ENCODE measurements at regions not wholly inside any gene's neighbourhood (a gene's known extent, or its start where the extent isn't known, plus 50 kb on each side); places are given as distances from the start of the nearest gene placed in this dataset.

GRCh38 chr1:220344745-220345144 lies 72.5 kb upstream of the RAB3GAP2 start:
- no peak for TF ChIP-seq CTBP1 (IDR thresholded peaks at IDR 0.05; ENCODE audit: borderline replicate concordance)
- TF ChIP-seq FOXM1 (IDR thresholded peaks at IDR 0.05; ENCODE audit: borderline replicate concordance) = no peak
- TF ChIP-seq L3MBTL2 (conservative IDR thresholded peaks at IDR 0.05) = no peak
- no peak for TF ChIP-seq ELF4 (IDR thresholded peaks at IDR 0.05)
- TF ChIP-seq SP1 (IDR thresholded peaks at IDR 0.05) = no peak
- no peak for TF ChIP-seq SUZ12 (IDR thresholded peaks at IDR 0.05)
- no peak for TF ChIP-seq PKNOX1 (IDR thresholded peaks at IDR 0.05)
- TF ChIP-seq LEF1 (IDR thresholded peaks at IDR 0.05; ENCODE audit: borderline replicate concordance) = no peak
- no peak for TF ChIP-seq BHLHE40 (IDR thresholded peaks at IDR 0.05; ENCODE audit: borderline replicate concordance)
- TF ChIP-seq ZNF384 (IDR thresholded peaks at IDR 0.05) = no peak
- TF ChIP-seq TARDBP (IDR thresholded peaks at IDR 0.05) = no peak
- TF ChIP-seq FOXK2 (IDR thresholded peaks at IDR 0.05) = no peak
- TF ChIP-seq FOXA1 (IDR thresholded peaks at IDR 0.05) = no peak
- TF ChIP-seq NFRKB (IDR thresholded peaks at IDR 0.05) = no peak
- no peak for TF ChIP-seq ARNT (IDR thresholded peaks at IDR 0.05)
- TF ChIP-seq HDGF (IDR thresholded peaks at IDR 0.05; ENCODE audit: borderline replicate concordance) = no peak
- CTCF ChIA-PET = no interaction called here
- POLR2A ChIA-PET = no interaction called here
- no peak for DNase-seq (ENCODE audit: extremely low spot score)

- DNase-seq (ENCODE audit: extremely low spot score) = no peak
- no peak for TF ChIP-seq ZNF384 (IDR thresholded peaks at IDR 0.05)
- TF ChIP-seq FOXK2 (IDR thresholded peaks at IDR 0.05) = no peak
- no peak for TF ChIP-seq TARDBP (IDR thresholded peaks at IDR 0.05)
- no peak for TF ChIP-seq CTBP1 (IDR thresholded peaks at IDR 0.05; ENCODE audit: borderline replicate concordance)
- TF ChIP-seq NFRKB (IDR thresholded peaks at IDR 0.05) = no peak
- TF ChIP-seq BHLHE40 (IDR thresholded peaks at IDR 0.05; ENCODE audit: borderline replicate concordance) = no peak
- TF ChIP-seq FOXM1 (IDR thresholded peaks at IDR 0.05; ENCODE audit: borderline replicate concordance) = no peak
- TF ChIP-seq HDGF (IDR thresholded peaks at IDR 0.05; ENCODE audit: borderline replicate concordance) = no peak
- TF ChIP-seq SP1 (IDR thresholded peaks at IDR 0.05) = no peak
- no peak for TF ChIP-seq L3MBTL2 (conservative IDR thresholded peaks at IDR 0.05)
- TF ChIP-seq PKNOX1 (IDR thresholded peaks at IDR 0.05) = no peak
- ChIA-PET CTCF (no interaction called here), POLR2A (interaction anchor here (1.5 kb wide), 1 partner anchor 42 kb away, joined by 3 read pairs; no protein-coding TSS in a partner anchor)
Measured at GRCh38 chr1:220342853-220343252, 70.6 kb upstream of the RAB3GAP2 start.

DNA sequence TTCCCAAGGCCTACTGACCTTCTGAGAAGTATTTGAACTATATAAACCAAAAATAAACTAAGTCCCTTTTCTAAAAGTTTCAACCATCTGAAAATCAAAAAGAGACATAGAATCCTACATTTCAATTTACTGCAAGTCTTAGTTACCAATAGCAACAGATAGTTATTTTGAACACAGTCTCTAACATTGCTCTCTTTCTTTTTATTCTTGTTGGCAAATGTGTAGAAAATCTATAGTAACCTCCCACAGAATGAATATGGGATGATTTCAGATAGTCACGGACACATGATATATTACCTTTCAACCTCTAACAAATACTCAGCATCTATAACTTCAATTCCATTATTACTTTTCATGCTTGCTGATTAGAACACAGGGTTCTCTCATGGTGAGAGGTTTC lies 68.9 kb upstream of the RAB3GAP2 start:
- no peak for DNase-seq (ENCODE audit: extremely low spot score)
- POLR2A ChIA-PET = no interaction called here
- CTCF ChIA-PET = no interaction called here
- TF ChIP-seq ELF4 (IDR thresholded peaks at IDR 0.05) = no peak
- no peak for TF ChIP-seq NFRKB (IDR thresholded peaks at IDR 0.05)
- no peak for TF ChIP-seq L3MBTL2 (conservative IDR thresholded peaks at IDR 0.05)
- TF ChIP-seq TARDBP (IDR thresholded peaks at IDR 0.05) = no peak
- TF ChIP-seq FOXM1 (IDR thresholded peaks at IDR 0.05; ENCODE audit: borderline replicate concordance) = no peak

DNA sequence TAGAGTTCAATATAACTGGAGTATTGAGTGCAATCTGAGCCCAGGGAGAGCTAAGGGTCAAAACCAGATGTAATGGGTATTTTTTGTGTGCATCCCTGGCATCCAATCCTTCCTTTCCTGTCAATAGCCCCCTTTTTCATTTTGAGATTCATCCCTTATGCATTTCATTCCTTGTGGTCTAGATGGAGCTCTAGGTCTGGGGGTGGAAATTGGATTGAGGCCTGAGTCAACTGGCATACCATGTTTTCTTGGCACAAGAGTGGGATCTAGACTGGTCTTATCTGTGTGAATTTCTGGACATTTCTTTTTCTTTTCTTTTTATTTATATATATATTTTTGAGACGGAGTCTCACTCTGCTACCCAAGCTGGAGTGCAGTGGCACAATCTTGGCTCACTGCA lies 67.3 kb upstream of the RAB3GAP2 start:
- CTCF ChIA-PET = no interaction called here
- POLR2A ChIA-PET = no interaction called here

GRCh38 chr1:220338759-220339158 lies 66.5 kb upstream of the RAB3GAP2 start:
- POLR2A ChIA-PET = no interaction called here
- TF ChIP-seq FOXK2 (IDR thresholded peaks at IDR 0.05) = no peak
- TF ChIP-seq HDGF (IDR thresholded peaks at IDR 0.05; ENCODE audit: borderline replicate concordance) = no peak
- TF ChIP-seq NFRKB (IDR thresholded peaks at IDR 0.05) = no peak
- TF ChIP-seq BHLHE40 (IDR thresholded peaks at IDR 0.05; ENCODE audit: borderline replicate concordance) = no peak
- no peak for DNase-seq (ENCODE audit: extremely low spot score)
- CTCF ChIA-PET = no interaction called here

More for the DNA sequence above, 67.3 kb upstream of the RAB3GAP2 start:
- TF ChIP-seq TARDBP (IDR thresholded peaks at IDR 0.05) (no peak), FOXA1 (IDR thresholded peaks at IDR 0.05) (no peak), PKNOX1 (IDR thresholded peaks at IDR 0.05) (no peak), L3MBTL2 (conservative IDR thresholded peaks at IDR 0.05) (no peak), SP1 (IDR thresholded peaks at IDR 0.05) (no peak), NFRKB (IDR thresholded peaks at IDR 0.05) (no peak), FOXK2 (IDR thresholded peaks at IDR 0.05) (no peak), ZNF384 (IDR thresholded peaks at IDR 0.05) (no peak), HDGF (IDR thresholded peaks at IDR 0.05; ENCODE audit: borderline replicate concordance) (no peak), LEF1 (IDR thresholded peaks at IDR 0.05; ENCODE audit: borderline replicate concordance) (no peak), BHLHE40 (IDR thresholded peaks at IDR 0.05; ENCODE audit: borderline replicate concordance) (no peak), CTBP1 (IDR thresholded peaks at IDR 0.05; ENCODE audit: borderline replicate concordance) (no peak), ARNT (IDR thresholded peaks at IDR 0.05) (no peak), ELF4 (IDR thresholded peaks at IDR 0.05) (no peak), SUZ12 (IDR thresholded peaks at IDR 0.05) (no peak), FOXM1 (IDR thresholded peaks at IDR 0.05; ENCODE audit: borderline replicate concordance) (no peak)
- DNase-seq (ENCODE audit: extremely low spot score) = no peak

- ChIA-PET POLR2A (no interaction called here), CTCF (interaction anchor here (1.1 to 1.4 kb wide), 2 partner anchors 36 to 40 kb away, joined by 3 to 4 read pairs; no protein-coding TSS in a partner anchor)
- TF ChIP-seq ELF4 (IDR thresholded peaks at IDR 0.05) (no peak), BHLHE40 (IDR thresholded peaks at IDR 0.05; ENCODE audit: borderline replicate concordance) (no peak), TARDBP (IDR thresholded peaks at IDR 0.05) (no peak), HDGF (IDR thresholded peaks at IDR 0.05; ENCODE audit: borderline replicate concordance) (no peak), SP1 (IDR thresholded peaks at IDR 0.05) (no peak), FOXM1 (IDR thresholded peaks at IDR 0.05; ENCODE audit: borderline replicate concordance) (no peak)
- DNase-seq (ENCODE audit: extremely low spot score) = no peak
Measured at GRCh38 chr1:220336391-220337031, 64.3 kb upstream of the RAB3GAP2 start.
